OCI-LY1 (cell line): ENCODE measurements at regions not wholly inside any gene's neighbourhood (a gene's known extent, or its start where the extent isn't known, plus 50 kb on each side); places are given as distances from the start of the nearest gene placed in this dataset.

Experiments used
- CTCF ChIP-seq: fragments of 200-600 bp; sonication (generic), shearing (Covaris generic); IDR thresholded peaks from 2 replicates; pipeline ENCODE4 v1.5.1; 2017; ENCODE audit warnings: mild to moderate bottlenecking, antibody characterized with exemption, low read length, moderate library complexity, mixed read lengths
- EZH2 ChIP-seq: fragments of 200-600 bp; sonication (generic), shearing (Covaris generic); IDR thresholded peaks from 2 replicates; pipeline ENCODE4 v1.8.0; 2017; ENCODE audit warnings: borderline replicate concordance, mixed run types, mild to moderate bottlenecking, antibody characterized with exemption, low read length, moderate library complexity, mixed read lengths

- no peak for TF ChIP-seq CTCF
- TF ChIP-seq EZH2: no peak
Measured at GRCh38 chr17:55575058-55575636, 63.9 kb upstream of the SMIM36 start.
